CD8-positive, alpha-beta memory T cell (primary cell): ENCODE measurements at regions not wholly inside any gene's neighbourhood (a gene's known extent, or its start where the extent isn't known, plus 50 kb on each side); places are given as distances from the start of the nearest gene placed in this dataset.
A peak's percentile ranks its signal among the peaks of the same experiment; 100 is the strongest.
"Not testable (repeated sequence)": the region's sequence is repeated elsewhere in the genome, so short reads cannot be mapped to it uniquely, and the experiment has no call there.

Source experiments
- CTCF ChIA-PET: fragments of 350-600 bp; sonication (Branson Sonifier 250); formaldehyde crosslinking; loops from one replicate; lab custom pipeline; 2021; ENCODE audit warnings: antibody characterized with exemption; lab: Charles Lee
- POLR2A ChIA-PET: fragments of 350-600 bp; sonication (Branson Sonifier 250); formaldehyde crosslinking; loops from one replicate; lab custom pipeline; 2021; ENCODE audit warnings: antibody characterized with exemption; lab: Charles Lee
- DNase-seq, 5 donors: peaks; one replicate each; pipeline versions ENCODE4 v3.0.0 to v3.0.0-alpha.2; 2020 to 2022; ENCODE audit warnings: mixed read lengths in 1 of 5
- H3K27ac ChIP-seq: one replicate; pipeline ENCODE4 v1.7.0; 2013; ENCODE audit warnings: low read depth, mild to moderate bottlenecking, low read length, moderate library complexity
- H3K27me3 ChIP-seq: 2 replicates; pipeline ENCODE4 v1.7.0; 2013; ENCODE audit warnings: low read length, mild to moderate bottlenecking; ENCODE audit not compliant: insufficient read depth, poor library complexity, severe bottlenecking
- H3K36me3 ChIP-seq: 2 replicates; pipeline ENCODE4 v1.7.0; 2013; ENCODE audit warnings: mild to moderate bottlenecking, low read length, moderate library complexity; ENCODE audit not compliant: insufficient read depth
- H3K4me1 ChIP-seq: 2 replicates; pipeline ENCODE4 v1.7.0; 2013; ENCODE audit warnings: mild to moderate bottlenecking, low read length, moderate library complexity; ENCODE audit not compliant: insufficient read depth
- H3K4me3 ChIP-seq: 2 replicates; pipeline ENCODE4 v1.7.0; 2013; ENCODE audit warnings: mild to moderate bottlenecking, low read length
- H3K9me3 ChIP-seq: 2 replicates; pipeline ENCODE4 v1.7.0; 2013; ENCODE audit warnings: mild to moderate bottlenecking, low read length
- H3K27ac Mint-ChIP-seq, 8 donors: one replicate each; pipeline ENCODE4 v1.8.0; 2020 to 2021; ENCODE audit warnings: mixed read lengths in 8 of 8, mild to moderate bottlenecking in 6 of 8, inconsistent platforms in 3 of 8, moderate library complexity in 3 of 8
- H3K27me3 Mint-ChIP-seq, 2 donors: one replicate each; pipeline ENCODE4 v1.8.0; 2020 to 2021; ENCODE audit warnings: mixed read lengths in 2 of 2, mild to moderate bottlenecking in 1 of 2, moderate library complexity in 1 of 2
- H3K36me3 Mint-ChIP-seq, 3 donors: one replicate each; pipeline ENCODE4 v1.8.0; 2020 to 2021; ENCODE audit warnings: mixed read lengths in 3 of 3, inconsistent platforms in 1 of 3, mild to moderate bottlenecking in 1 of 3
- H3K4me1 Mint-ChIP-seq, 3 donors: one replicate each; pipeline ENCODE4 v1.8.0; 2020 to 2021; ENCODE audit warnings: mixed read lengths in 3 of 3, inconsistent platforms in 1 of 3, mild to moderate bottlenecking in 1 of 3
- H3K4me3 Mint-ChIP-seq, 7 donors: one replicate each; pipeline ENCODE4 v1.8.0; 2020 to 2021; ENCODE audit warnings: mixed read lengths in 7 of 7, mild to moderate bottlenecking in 6 of 7, moderate library complexity in 4 of 7, inconsistent platforms in 2 of 7
- H3K9me3 Mint-ChIP-seq, 5 donors: one replicate each; pipeline ENCODE4 v1.8.0; 2020 to 2022; ENCODE audit warnings: mixed read lengths in 5 of 5, mild to moderate bottlenecking in 3 of 5, moderate library complexity in 2 of 5, inconsistent platforms in 1 of 5

GRCh38 chr7:152553671-152554317 lies 118.0 kb upstream of the KMT2C start:
- no peak for DNase-seq
- no peaks in the 10 kb centered on the region for H3K4me1 ChIP-seq
- H3K27ac ChIP-seq, result no peak overlapping the region
- Mint-ChIP-seq H3K4me3 (no peak overlapping the region), H3K27ac (peak overlapping the region in 1 of 8 donors; percentile 38), H3K4me1 (no peaks in the 10 kb centered on the region), H3K27me3 (no peaks in the 10 kb centered on the region), H3K9me3 (no peaks in the 10 kb centered on the region), H3K36me3 (no peaks in the 10 kb centered on the region)
- no peaks in the 10 kb centered on the region for H3K27me3 ChIP-seq
- H3K36me3 ChIP-seq, result no peaks in the 10 kb centered on the region
- ChIA-PET CTCF (no interaction called here), POLR2A (no interaction called here)
- no peaks in the 10 kb centered on the region for H3K9me3 ChIP-seq
- no peak overlapping the region for H3K4me3 ChIP-seq

- CTCF ChIA-PET, result no interaction called here
- H3K27me3 ChIP-seq, result no peaks in the 10 kb centered on the region
- H3K27ac Mint-ChIP-seq, result peak overlapping the region in 1 of 8 donors; percentile 58
- H3K27me3 Mint-ChIP-seq, result no peaks in the 10 kb centered on the region
- H3K4me1 ChIP-seq, result no peaks in the 10 kb centered on the region
- no peaks in the 10 kb centered on the region for H3K9me3 ChIP-seq
- H3K9me3 Mint-ChIP-seq, result no peaks in the 10 kb centered on the region
- H3K4me1 Mint-ChIP-seq, result no peaks in the 10 kb centered on the region
- no peak overlapping the region for H3K4me3 ChIP-seq
- DNase-seq, result no peak
- no peak overlapping the region for H3K27ac ChIP-seq
- POLR2A ChIA-PET, result no interaction called here
- no peak overlapping the region for H3K4me3 Mint-ChIP-seq
- H3K36me3 Mint-ChIP-seq, result no peaks in the 10 kb centered on the region
- H3K36me3 ChIP-seq, result no peaks in the 10 kb centered on the region
Measured at GRCh38 chr7:152551304-152552036, 115.7 kb upstream of the KMT2C start.

- Histone ChIP-seq H3K4me3 (no peak overlapping the region), H3K9me3 (no peaks in the 10 kb centered on the region), H3K27me3 (no peaks in the 10 kb centered on the region), H3K36me3 (no peaks in the 10 kb centered on the region), H3K27ac (no peak overlapping the region), H3K4me1 (no peaks in the 10 kb centered on the region)
- Mint-ChIP-seq H3K27me3 (no peaks in the 10 kb centered on the region), H3K9me3 (no peaks in the 10 kb centered on the region), H3K36me3 (no peaks in the 10 kb centered on the region), H3K27ac (no peak overlapping the region), H3K4me3 (no peak overlapping the region), H3K4me1 (no peaks in the 10 kb centered on the region)
- no peak for DNase-seq
- POLR2A ChIA-PET, result no interaction called here
- CTCF ChIA-PET, result no interaction called here
Measured at GRCh38 chr7:152544971-152545619, 109.3 kb upstream of the KMT2C start.

GRCh38 chr7:152544481-152544927 lies 108.7 kb upstream of the KMT2C start:
- Mint-ChIP-seq H3K4me3 (no peak overlapping the region), H3K27me3 (no peaks in the 10 kb centered on the region), H3K27ac (peak overlapping the region in 1 of 8 donors; percentile 54), H3K9me3 (no peaks in the 10 kb centered on the region), H3K36me3 (no peaks in the 10 kb centered on the region), H3K4me1 (no peaks in the 10 kb centered on the region)
- POLR2A ChIA-PET, result no interaction called here
- H3K4me3 ChIP-seq, result no peak overlapping the region
- CTCF ChIA-PET, result no interaction called here
- no peaks in the 10 kb centered on the region for H3K36me3 ChIP-seq
- no peaks in the 10 kb centered on the region for H3K9me3 ChIP-seq
- no peak for DNase-seq
- H3K27ac ChIP-seq, result no peak overlapping the region
- H3K27me3 ChIP-seq, result no peaks in the 10 kb centered on the region
- no peaks in the 10 kb centered on the region for H3K4me1 ChIP-seq

- Mint-ChIP-seq H3K27me3 (no peaks in the 10 kb centered on the region), H3K36me3 (no peaks in the 10 kb centered on the region), H3K4me3 (no peak overlapping the region), H3K27ac (no peak overlapping the region), H3K9me3 (no peaks in the 10 kb centered on the region), H3K4me1 (no peaks in the 10 kb centered on the region)
- no peaks in the 10 kb centered on the region for H3K9me3 ChIP-seq
- H3K4me3 ChIP-seq, result no peak overlapping the region
- no peaks in the 10 kb centered on the region for H3K4me1 ChIP-seq
- H3K36me3 ChIP-seq, result no peaks in the 10 kb centered on the region
- no peak for DNase-seq
- H3K27me3 ChIP-seq, result no peaks in the 10 kb centered on the region
- H3K27ac ChIP-seq, result no peak overlapping the region
- ChIA-PET POLR2A (no interaction called here), CTCF (no interaction called here)
Measured at GRCh38 chr7:152543799-152544198, 108.0 kb upstream of the KMT2C start.

- Mint-ChIP-seq H3K9me3 (no peaks in the 10 kb centered on the region), H3K27me3 (peaks cover 0 to 7% of the 10 kb centered on the region in 2 donors), H3K4me1 (no peaks in the 10 kb centered on the region), H3K4me3 (no peak overlapping the region), H3K36me3 (no peaks in the 10 kb centered on the region), H3K27ac (no peak overlapping the region)
- Histone ChIP-seq H3K4me3 (no peak overlapping the region), H3K9me3 (no peaks in the 10 kb centered on the region), H3K27ac (no peak overlapping the region), H3K36me3 (no peaks in the 10 kb centered on the region), H3K27me3 (no peaks in the 10 kb centered on the region), H3K4me1 (no peaks in the 10 kb centered on the region)
- CTCF ChIA-PET, result no interaction called here
- POLR2A ChIA-PET, result no interaction called here
- DNase-seq, result no peak
Measured at GRCh38 chr7:152541892-152542291, 106.1 kb upstream of the KMT2C start.

GRCh38 chr7:152539190-152539495 lies 103.3 kb upstream of the KMT2C start:
- H3K36me3 Mint-ChIP-seq, H3K36me3 ChIP-seq, H3K4me3 Mint-ChIP-seq, H3K27me3 ChIP-seq, H3K4me1 ChIP-seq, H3K27ac ChIP-seq, H3K9me3 Mint-ChIP-seq, H3K4me1 Mint-ChIP-seq, H3K9me3 ChIP-seq, POLR2A ChIA-PET, DNase-seq, CTCF ChIA-PET, H3K27ac Mint-ChIP-seq, H3K4me3 ChIP-seq: not testable (repeated sequence)
- peaks cover 0 to 13% of the 10 kb centered on the region in 2 donors for H3K27me3 Mint-ChIP-seq

- H3K9me3 Mint-ChIP-seq, H3K9me3 ChIP-seq, DNase-seq, H3K4me1 ChIP-seq, POLR2A ChIA-PET, CTCF ChIA-PET, H3K27me3 ChIP-seq, H3K27ac ChIP-seq, H3K36me3 Mint-ChIP-seq, H3K36me3 ChIP-seq, H3K4me3 ChIP-seq, H3K4me1 Mint-ChIP-seq: not testable (repeated sequence)
- Mint-ChIP-seq H3K27me3 (peaks cover 0 to 15% of the 10 kb centered on the region in 2 donors), H3K4me3 (peak overlapping the region in 3 of 7 donors; percentile 22 to 70 (median 50)), H3K27ac (peak overlapping the region in 1 of 8 donors; percentile 64)
Measured at GRCh38 chr7:152538346-152539189, 102.8 kb upstream of the KMT2C start.
